H54 (cell line): ENCODE measurements at regions not wholly inside any gene's neighbourhood (a gene's known extent, or its start where the extent isn't known, plus 50 kb on each side); places are given as distances from the start of the nearest gene placed in this dataset.
"Not testable (repeated sequence)": the region's sequence is repeated elsewhere in the genome, so short reads cannot be mapped to it uniquely, and the experiment has no call there.

Experiments
- DNase-seq: peaks from one replicate; pipeline ENCODE4 v3.0.0; 2011; ENCODE audit warnings: low spot score, mixed read lengths; ENCODE audit not compliant: insufficient read length
- FAIRE-seq: peaks from 3 replicates; lab custom pipeline; 2011; peaks lifted over from hg19 to GRCh38; lab: Jason Lieb, UNC
- POLR2A ChIP-seq: IDR thresholded peaks from 2 replicates; pipeline ENCODE4 v1.6.1; 2011; ENCODE audit warnings: low read depth, mild to moderate bottlenecking, low read length

GRCh38 chr10:31131251-31131650 is 99.6 kb upstream of the ZNF438 start:
- FAIRE-seq (no peak), DNase-seq (no peak)
- TF ChIP-seq POLR2A: no peak

GRCh38 chr10:31132681-31133244 is 101.1 kb upstream of the ZNF438 start:
- DNase-seq (no peak), FAIRE-seq (no peak)
- no peak for TF ChIP-seq POLR2A

- FAIRE-seq (no peak), DNase-seq (no peak)
- TF ChIP-seq POLR2A: no peak
These were observed 101.7 kb upstream of the ZNF438 start for GRCh38 chr10:31133251-31133791.

- TF ChIP-seq POLR2A: no peak
- FAIRE-seq: no peak
- peak; percentile 64 for DNase-seq
These were observed 102.2 kb upstream of the ZNF438 start for GRCh38 chr10:31133792-31134310.

GRCh38 chr10:31134311-31134952 is 102.8 kb upstream of the ZNF438 start:
- no peak for TF ChIP-seq POLR2A
- FAIRE-seq: peak; percentile 48
- peak; percentile 41 for DNase-seq

GRCh38 chr10:31135171-31135570 is 103.5 kb upstream of the ZNF438 start:
- FAIRE-seq (no peak), DNase-seq (no peak)
- TF ChIP-seq POLR2A: no peak

GRCh38 chr10:31135791-31136190 is 104.1 kb upstream of the ZNF438 start:
- not testable (repeated sequence) for FAIRE-seq

GRCh38 chr10:31136386-31136785 is 104.7 kb upstream of the ZNF438 start:
- no peak for FAIRE-seq
- no peak for TF ChIP-seq POLR2A
- DNase-seq: no peak

More at GRCh38 chr10:31135791-31136190, 104.1 kb upstream of the ZNF438 start:
- not testable (repeated sequence) for DNase-seq

- no peak for TF ChIP-seq POLR2A
- DNase-seq: no peak
- FAIRE-seq: no peak
These were observed 105.5 kb upstream of the ZNF438 start for GRCh38 chr10:31136930-31137885.

- no peak for FAIRE-seq
- TF ChIP-seq POLR2A: no peak
- no peak for DNase-seq
These were observed 106.4 kb upstream of the ZNF438 start for GRCh38 chr10:31138026-31138553.

- DNase-seq: no peak
- FAIRE-seq: no peak
- TF ChIP-seq POLR2A: no peak
These were observed 107.8 kb upstream of the ZNF438 start for GRCh38 chr10:31139497-31139896.

- no peak for TF ChIP-seq POLR2A
- DNase-seq: no peak
- FAIRE-seq: no peak
These were observed 109.1 kb upstream of the ZNF438 start for GRCh38 chr10:31140716-31141115.

- peak; percentile 72 for DNase-seq
- FAIRE-seq: peak; percentile 92
- TF ChIP-seq POLR2A: no peak
These were observed 110.4 kb upstream of the ZNF438 start for GRCh38 chr10:31142026-31142425.
